MCF 10A (cell line): ENCODE measurements at regions not wholly inside any gene's neighbourhood (a gene's known extent, or its start where the extent isn't known, plus 50 kb on each side); places are given as distances from the start of the nearest gene placed in this dataset.
A peak's percentile ranks its signal among the peaks of the same experiment; 100 is the strongest.

Experiments
- BruUV-seq: library from RNA; stranded (reverse); fragments of 400-500 nt; replicated peaks from 2 replicates; lab custom pipeline; 2021; lab: Mats Ljungman, UMichigan
- CTCF ChIA-PET: fragments of 300-600 bp; sonication (Branson Sonifier 250); formaldehyde crosslinking; extraction: SDS; loops from one replicate; lab custom pipeline; 2021; ENCODE audit warnings: antibody characterized with exemption, inconsistent platforms; lab: Yijun Ruan, JAX
- POLR2A ChIA-PET: fragments of 300-600, 350-650 bp; sonication (Branson Sonifier 250); formaldehyde crosslinking; extraction: SDS; loops from one replicate; lab custom pipeline; 2020; ENCODE audit warnings: antibody characterized with exemption, inconsistent platforms; lab: Yijun Ruan, JAX
- DNase-seq: peaks from one replicate; pipeline ENCODE4 v3.0.0-alpha.2; 2018; ENCODE audit not compliant: unreplicated experiment
- H3K27ac Mint-ChIP-seq: one replicate; pipeline ENCODE4 v1.8.0; 2022; ENCODE audit warnings: mild to moderate bottlenecking, low read depth, mixed read lengths; ENCODE audit not compliant: unreplicated experiment
- H3K27me3 Mint-ChIP-seq: one replicate; pipeline ENCODE4 v1.8.0; 2022; ENCODE audit warnings: mixed read lengths; ENCODE audit not compliant: insufficient read depth, unreplicated experiment
- H3K36me3 Mint-ChIP-seq: one replicate; pipeline ENCODE4 v1.8.0; 2022; ENCODE audit warnings: mild to moderate bottlenecking, moderate library complexity, mixed read lengths; ENCODE audit not compliant: insufficient read depth, unreplicated experiment
- H3K4me1 Mint-ChIP-seq: one replicate; pipeline ENCODE4 v1.8.0; 2022; ENCODE audit warnings: mixed read lengths; ENCODE audit not compliant: insufficient read depth, unreplicated experiment
- H3K4me3 Mint-ChIP-seq: one replicate; pipeline ENCODE4 v1.8.0; 2022; ENCODE audit warnings: mild to moderate bottlenecking, moderate library complexity, mixed read lengths; ENCODE audit not compliant: unreplicated experiment
- H3K9me3 Mint-ChIP-seq: one replicate; pipeline ENCODE4 v1.8.0; 2022; ENCODE audit warnings: mixed read lengths; ENCODE audit not compliant: unreplicated experiment
- intact Hi-C: fragments of 100-400 bp; cut with micrococcal nuclease; formaldehyde crosslinking; loops from 2 replicates; pipeline ENCODE4 v1.14.1; 2022
- TF ChIP-seq, protein P1 (sequence below): fragments of 200-600 bp; IDR thresholded peaks from one replicate; pipeline ENCODE4 v1.8.0; 2022; ENCODE audit warnings: antibody characterized with exemption, mild to moderate bottlenecking; ENCODE audit not compliant: unreplicated experiment

DNA sequence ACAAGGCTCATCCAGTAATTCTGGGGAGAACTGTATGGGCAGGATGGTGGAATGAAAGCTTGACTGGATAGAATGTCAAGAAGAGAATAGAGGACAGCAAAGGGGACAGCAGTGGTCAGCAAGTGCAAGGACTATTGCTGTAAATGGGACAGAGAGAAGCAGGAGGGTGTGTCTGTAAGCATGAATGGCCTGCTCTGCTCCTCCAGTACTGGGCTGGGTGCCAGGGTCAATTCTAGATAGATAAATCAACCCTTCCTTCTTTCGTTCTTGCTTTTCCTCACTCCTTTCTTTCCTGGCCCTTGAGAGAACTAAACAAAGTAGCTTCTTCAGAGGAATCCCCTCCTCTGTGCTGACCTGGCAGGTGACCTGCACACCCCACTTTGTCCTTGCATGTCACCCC, 1019.2 kb downstream of the BCL11B start:
- DNase-seq: no peak
- Mint-ChIP-seq H3K27ac (no peak overlapping the region), H3K27me3 (no peaks in the 10 kb centered on the region), H3K36me3 (no peaks in the 10 kb centered on the region), H3K4me3 (no peak overlapping the region), H3K9me3 (no peaks in the 10 kb centered on the region), H3K4me1 (no peaks in the 10 kb centered on the region)
- ChIA-PET CTCF (no interaction called here), POLR2A (no interaction called here)
- TF ChIP-seq, protein P1, sequence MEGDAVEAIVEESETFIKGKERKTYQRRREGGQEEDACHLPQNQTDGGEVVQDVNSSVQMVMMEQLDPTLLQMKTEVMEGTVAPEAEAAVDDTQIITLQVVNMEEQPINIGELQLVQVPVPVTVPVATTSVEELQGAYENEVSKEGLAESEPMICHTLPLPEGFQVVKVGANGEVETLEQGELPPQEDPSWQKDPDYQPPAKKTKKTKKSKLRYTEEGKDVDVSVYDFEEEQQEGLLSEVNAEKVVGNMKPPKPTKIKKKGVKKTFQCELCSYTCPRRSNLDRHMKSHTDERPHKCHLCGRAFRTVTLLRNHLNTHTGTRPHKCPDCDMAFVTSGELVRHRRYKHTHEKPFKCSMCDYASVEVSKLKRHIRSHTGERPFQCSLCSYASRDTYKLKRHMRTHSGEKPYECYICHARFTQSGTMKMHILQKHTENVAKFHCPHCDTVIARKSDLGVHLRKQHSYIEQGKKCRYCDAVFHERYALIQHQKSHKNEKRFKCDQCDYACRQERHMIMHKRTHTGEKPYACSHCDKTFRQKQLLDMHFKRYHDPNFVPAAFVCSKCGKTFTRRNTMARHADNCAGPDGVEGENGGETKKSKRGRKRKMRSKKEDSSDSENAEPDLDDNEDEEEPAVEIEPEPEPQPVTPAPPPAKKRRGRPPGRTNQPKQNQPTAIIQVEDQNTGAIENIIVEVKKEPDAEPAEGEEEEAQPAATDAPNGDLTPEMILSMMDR: no peak
- no TSS peak for BruUV-seq
- intact Hi-C loops: no loop called here

DNA sequence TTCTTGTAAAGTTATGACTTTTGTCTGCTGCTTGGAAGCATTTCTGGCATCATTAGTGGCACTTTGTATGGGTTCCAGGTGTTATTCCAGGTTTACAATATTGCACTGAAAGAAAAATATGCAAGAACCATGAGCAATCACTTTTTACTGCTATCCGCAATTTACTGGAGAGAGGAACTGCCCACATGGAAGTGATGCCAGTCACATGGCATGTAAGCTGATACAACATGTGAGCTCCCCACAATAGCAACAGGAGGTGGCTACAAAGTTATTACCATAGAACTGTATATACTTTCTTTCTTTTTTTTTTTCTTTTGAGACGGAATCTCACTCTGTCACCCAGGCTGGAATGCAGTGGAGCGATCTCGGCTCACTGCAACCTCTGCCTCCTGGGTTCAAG, 1012.1 kb downstream of the BCL11B start:
- no peak overlapping the region for H3K4me3 Mint-ChIP-seq
- no peaks in the 10 kb centered on the region for H3K27me3 Mint-ChIP-seq
- BruUV-seq: no TSS peak

GRCh38 chr14:98262566-98262965, 1009.4 kb downstream of the BCL11B start:
- DNase-seq: no peak
- H3K27ac Mint-ChIP-seq: no peak overlapping the region
- peaks cover 10% of the 10 kb centered on the region for H3K4me1 Mint-ChIP-seq
- TF ChIP-seq, protein P1: no peak
- H3K4me3 Mint-ChIP-seq: no peak overlapping the region
- H3K36me3 Mint-ChIP-seq: peaks cover 6% of the 10 kb centered on the region
- POLR2A ChIA-PET: no interaction called here
- no TSS peak for BruUV-seq
- intact Hi-C loops: no loop called here
- no peaks in the 10 kb centered on the region for H3K27me3 Mint-ChIP-seq
- peaks cover 8% of the 10 kb centered on the region for H3K9me3 Mint-ChIP-seq
- CTCF ChIA-PET: no interaction called here

More for the DNA sequence above, 1012.1 kb downstream of the BCL11B start:
- no peak for DNase-seq
- intact Hi-C loops: no loop called here
- ChIA-PET POLR2A (no interaction called here), CTCF (interaction anchor here (0.6 kb wide), 2 partner anchors 669 to 959 kb away, joined by 3 to 4 read pairs; no protein-coding TSS in a partner anchor)
- Mint-ChIP-seq H3K36me3 (no peaks in the 10 kb centered on the region), H3K4me1 (no peaks in the 10 kb centered on the region), H3K9me3 (no peaks in the 10 kb centered on the region), H3K27ac (no peak overlapping the region)
- TF ChIP-seq, protein P1: no peak

- H3K27ac Mint-ChIP-seq: no peak overlapping the region
- intact Hi-C loops: no loop called here
- BruUV-seq: no TSS peak
- TF ChIP-seq, protein P1: no peak
- DNase-seq: peak; percentile 18
- no peaks in the 10 kb centered on the region for H3K27me3 Mint-ChIP-seq
- ChIA-PET CTCF (interaction anchor here (0.8 kb wide), 1 partner anchor 80 kb away, joined by 3 read pairs; no protein-coding TSS in a partner anchor), POLR2A (interaction anchor here (1.0 to 1.3 kb wide), 2 partner anchors 21 to 36 kb away, joined by 3 to 4 read pairs; no protein-coding TSS in a partner anchor)
- peaks cover 6% of the 10 kb centered on the region for H3K36me3 Mint-ChIP-seq
- H3K4me3 Mint-ChIP-seq: no peak overlapping the region
- H3K4me1 Mint-ChIP-seq: peaks cover 26% of the 10 kb centered on the region
- peaks cover 8% of the 10 kb centered on the region for H3K9me3 Mint-ChIP-seq
Measured at GRCh38 chr14:98269533-98269932, 1002.5 kb downstream of the BCL11B start.
